H9 (cell line): ENCODE measurements at regions not wholly inside any gene's neighbourhood (a gene's known extent, or its start where the extent isn't known, plus 50 kb on each side); places are given as distances from the start of the nearest gene placed in this dataset.

Source experiments
- DNase-seq: peaks from one replicate; pipeline ENCODE4 v3.0.0-alpha.2; 2017
- H2AFZ ChIP-seq: one replicate; pipeline ENCODE4 v1.6.1; 2013; ENCODE audit warnings: mild to moderate bottlenecking, low read length, control low read depth, moderate library complexity
- H2AK5ac ChIP-seq: 2 replicates; pipeline ENCODE4 v1.6.1; 2013; ENCODE audit warnings: low read length, control low read depth, mixed read lengths; ENCODE audit not compliant: insufficient read length
- H2BK120ac ChIP-seq: one replicate; pipeline ENCODE4 v1.6.1; 2013; ENCODE audit warnings: low read depth, mild to moderate bottlenecking, low read length, control low read depth, inconsistent platforms; ENCODE audit not compliant: poor library complexity, severe bottlenecking
- H2BK12ac ChIP-seq: 2 replicates; pipeline ENCODE4 v1.6.1; 2013; ENCODE audit warnings: low read length, control low read depth, mixed read lengths, low read depth; ENCODE audit not compliant: insufficient read length
- H2BK15ac ChIP-seq: 2 replicates; pipeline ENCODE4 v1.6.1; 2013; ENCODE audit warnings: low read depth, low read length, control low read depth
- H2BK20ac ChIP-seq: one replicate; pipeline ENCODE4 v1.6.1; 2013; ENCODE audit warnings: low read depth, mild to moderate bottlenecking, low read length, control low read depth, inconsistent platforms; ENCODE audit not compliant: poor library complexity, severe bottlenecking
- H2BK5ac ChIP-seq: 2 replicates; pipeline ENCODE4 v1.6.1; 2013; ENCODE audit warnings: low read length, control low read depth, mixed read lengths; ENCODE audit not compliant: insufficient read length
- H3K14ac ChIP-seq: 2 replicates; pipeline ENCODE4 v1.6.1; 2013; ENCODE audit warnings: low read length, control low read depth; ENCODE audit not compliant: insufficient read depth
- H3K18ac ChIP-seq: 2 replicates; pipeline ENCODE4 v1.6.1; 2013; ENCODE audit warnings: low read depth, mild to moderate bottlenecking, mixed read lengths, low read length, control low read depth; ENCODE audit not compliant: insufficient read length
- H3K23ac ChIP-seq: 2 replicates; pipeline ENCODE4 v1.6.1; 2013; ENCODE audit warnings: low read length, control low read depth, mixed read lengths, low read depth; ENCODE audit not compliant: insufficient read length
- H3K23me2 ChIP-seq: 2 replicates; pipeline ENCODE4 v1.6.1; 2013; ENCODE audit warnings: low read depth, mild to moderate bottlenecking, mixed read lengths, low read length, control low read depth; ENCODE audit not compliant: insufficient read length, poor library complexity, severe bottlenecking
- H3K27ac ChIP-seq: 2 replicates; pipeline ENCODE4 v1.5.1; 2013; ENCODE audit warnings: low read length, control low read depth, mixed read lengths, low read depth; ENCODE audit not compliant: insufficient read length
- H3K27me3 ChIP-seq: 2 replicates; pipeline ENCODE4 v1.6.1; 2013; ENCODE audit warnings: low read length, control low read depth, inconsistent platforms; ENCODE audit not compliant: insufficient read depth
- H3K4ac ChIP-seq: 2 replicates; pipeline ENCODE4 v1.6.1; 2013; ENCODE audit warnings: low read depth, mild to moderate bottlenecking, control low read depth, inconsistent platforms, low read length, moderate library complexity
- H3K4me1 ChIP-seq: 2 replicates; pipeline ENCODE4 v1.6.1; 2013; ENCODE audit warnings: low read length, control low read depth, inconsistent platforms; ENCODE audit not compliant: insufficient read depth
- H3K4me2 ChIP-seq: 2 replicates; pipeline ENCODE4 v1.6.1; 2013; ENCODE audit warnings: low read length, control low read depth, mixed read lengths; ENCODE audit not compliant: insufficient read length, insufficient read depth
- H3K56ac ChIP-seq: 2 replicates; pipeline ENCODE4 v1.6.1; 2013; ENCODE audit warnings: low read depth, mild to moderate bottlenecking, mixed read lengths, low read length, control low read depth; ENCODE audit not compliant: insufficient read length
- H3K79me1 ChIP-seq: 2 replicates; pipeline ENCODE4 v1.6.1; 2013; ENCODE audit warnings: low read depth, mild to moderate bottlenecking, moderate library complexity, low read length, control low read depth, inconsistent platforms; ENCODE audit not compliant: insufficient read depth, poor library complexity, severe bottlenecking
- H3K79me2 ChIP-seq: 2 replicates; pipeline ENCODE4 v1.6.1; 2013; ENCODE audit warnings: low read length, control low read depth, inconsistent platforms; ENCODE audit not compliant: insufficient read depth
- H3K9ac ChIP-seq: 2 replicates; pipeline ENCODE4 v1.6.1; 2013; ENCODE audit warnings: low read length, control low read depth, mixed read lengths; ENCODE audit not compliant: insufficient read length; ENCODE audit errors: extremely low read depth
- H3K9me3 ChIP-seq: one replicate; pipeline ENCODE4 v1.6.1; 2013; ENCODE audit warnings: low read depth, low read length, inconsistent platforms; ENCODE audit not compliant: control insufficient read depth
- H3T11ph ChIP-seq: one replicate; pipeline ENCODE4 v1.6.1; 2013; ENCODE audit warnings: mild to moderate bottlenecking, low read length, control low read depth, inconsistent platforms
- H4K20me1 ChIP-seq: one replicate; pipeline ENCODE4 v1.6.1; 2013; ENCODE audit not compliant: control insufficient read depth, insufficient read length, insufficient read depth
- H4K5ac ChIP-seq: 2 replicates; pipeline ENCODE4 v1.6.1; 2013; ENCODE audit warnings: low read depth, mild to moderate bottlenecking, mixed read lengths, low read length, control low read depth; ENCODE audit not compliant: insufficient read length
- H4K8ac ChIP-seq: replicated peaks from 2 replicates; pipeline ENCODE4 v1.6.1; 2013; ENCODE audit warnings: low read length, control low read depth, mixed read lengths, low read depth; ENCODE audit not compliant: insufficient read length
- H4K91ac ChIP-seq: 2 replicates; pipeline ENCODE4 v1.6.1; 2013; ENCODE audit warnings: low read depth, mild to moderate bottlenecking, moderate library complexity, mixed read lengths, low read length, control low read depth; ENCODE audit not compliant: insufficient read length
- H3K27ac Mint-ChIP-seq, 3 experiments: 2 replicates in 2 of 3; 3 replicates in 1 of 3; pipeline ENCODE4 v1.8.0; 2020 to 2021; ENCODE audit warnings: mixed read lengths in 3 of 3, mild to moderate bottlenecking in 1 of 3, moderate library complexity in 1 of 3
- H3K27me3 Mint-ChIP-seq: 2 replicates; pipeline ENCODE4 v1.8.0; 2021; ENCODE audit warnings: low read depth, mild to moderate bottlenecking, moderate library complexity, mixed read lengths
- H3K36me3 Mint-ChIP-seq, 3 experiments: 2 replicates in 2 of 3; 3 replicates in 1 of 3; pipeline ENCODE4 v1.8.0; 2020 to 2021; ENCODE audit warnings: low read depth in 3 of 3, mixed read lengths in 3 of 3; ENCODE audit not compliant: insufficient read depth in 1 of 3
- H3K4me1 Mint-ChIP-seq, 2 experiments: 2 replicates each; pipeline ENCODE4 v1.8.0; 2020; ENCODE audit warnings: mixed read lengths in 2 of 2
- H3K4me3 Mint-ChIP-seq, 2 experiments: 2 replicates in 1 of 2; 3 replicates in 1 of 2; pipeline ENCODE4 v1.8.0; 2020 to 2021; ENCODE audit warnings: mild to moderate bottlenecking in 2 of 2, mixed read lengths in 2 of 2, moderate library complexity in 1 of 2
- H3K9me3 Mint-ChIP-seq, 2 experiments: 2 replicates in 1 of 2; 3 replicates in 1 of 2; pipeline ENCODE4 v1.8.0; 2020; ENCODE audit warnings: mild to moderate bottlenecking in 2 of 2, mixed read lengths in 2 of 2, moderate library complexity in 1 of 2
- WGBS: extraction: QIAGEN DNeasy Blood & Tissue Kit; methylation state at CpG from one replicate; pipeline ENCODE4 v1.1.7; 2013; ENCODE audit warnings: missing lambda C conversion rate, low lambda C conversion rate, mixed read lengths; ENCODE audit not compliant: insufficient read length; ENCODE audit errors: extremely low coverage; 5-methylcytosine and 5-hydroxymethylcytosine counted together
- TF ChIP-seq, protein P1 (sequence below): fragments of 200-600 bp; sonication (generic); conservative IDR thresholded peaks from 3 replicates; pipeline ENCODE4 v1.8.0; 2021; ENCODE audit warnings: antibody characterized with exemption, mild to moderate bottlenecking

GRCh38 chr4:138775489-138775888 lies 240.1 kb upstream of the NOCT start:
- H3K23me2 ChIP-seq, result no peaks in the 10 kb centered on the region
- H3K9me3 ChIP-seq, result no peaks in the 10 kb centered on the region
- H3K9ac ChIP-seq, result no peak overlapping the region
- no peaks in the 10 kb centered on the region for H3K27me3 ChIP-seq
- no peak overlapping the region for H3K23ac ChIP-seq
- Mint-ChIP-seq H3K4me1 (peaks cover 6 to 9% of the 10 kb centered on the region in 2 experiments), H3K9me3 (peaks cover 3 to 4% of the 10 kb centered on the region in 2 experiments; a peak in 2 of 5 replicates), H3K4me3 (no peak overlapping the region), H3K27ac (no peak overlapping the region), H3K36me3 (no peaks in the 10 kb centered on the region), H3K27me3 (no peaks in the 10 kb centered on the region)
- H2AK5ac ChIP-seq, result no peak overlapping the region
- H3T11ph ChIP-seq, result no peak overlapping the region
- H3K18ac ChIP-seq, result no peak overlapping the region
- no peaks in the 10 kb centered on the region for H3K79me2 ChIP-seq
- no peak overlapping the region for H3K14ac ChIP-seq
- no peak overlapping the region for H4K91ac ChIP-seq
- no peak overlapping the region for H3K4ac ChIP-seq
- H4K20me1 ChIP-seq, result no peaks in the 10 kb centered on the region
- no peak overlapping the region for H2BK20ac ChIP-seq
- no peak overlapping the region for H3K27ac ChIP-seq
- H2BK12ac ChIP-seq, result no peak overlapping the region
- H4K8ac ChIP-seq, result no peak overlapping the region
- H3K4me2 ChIP-seq, result no peak overlapping the region
- no peak overlapping the region for H2BK5ac ChIP-seq
- no peak for DNase-seq
- no peak overlapping the region for H2BK120ac ChIP-seq
- H2BK15ac ChIP-seq, result no peak overlapping the region
- no peaks in the 10 kb centered on the region for H3K4me1 ChIP-seq
- no peak overlapping the region for H4K5ac ChIP-seq
- TF ChIP-seq, protein P1, sequence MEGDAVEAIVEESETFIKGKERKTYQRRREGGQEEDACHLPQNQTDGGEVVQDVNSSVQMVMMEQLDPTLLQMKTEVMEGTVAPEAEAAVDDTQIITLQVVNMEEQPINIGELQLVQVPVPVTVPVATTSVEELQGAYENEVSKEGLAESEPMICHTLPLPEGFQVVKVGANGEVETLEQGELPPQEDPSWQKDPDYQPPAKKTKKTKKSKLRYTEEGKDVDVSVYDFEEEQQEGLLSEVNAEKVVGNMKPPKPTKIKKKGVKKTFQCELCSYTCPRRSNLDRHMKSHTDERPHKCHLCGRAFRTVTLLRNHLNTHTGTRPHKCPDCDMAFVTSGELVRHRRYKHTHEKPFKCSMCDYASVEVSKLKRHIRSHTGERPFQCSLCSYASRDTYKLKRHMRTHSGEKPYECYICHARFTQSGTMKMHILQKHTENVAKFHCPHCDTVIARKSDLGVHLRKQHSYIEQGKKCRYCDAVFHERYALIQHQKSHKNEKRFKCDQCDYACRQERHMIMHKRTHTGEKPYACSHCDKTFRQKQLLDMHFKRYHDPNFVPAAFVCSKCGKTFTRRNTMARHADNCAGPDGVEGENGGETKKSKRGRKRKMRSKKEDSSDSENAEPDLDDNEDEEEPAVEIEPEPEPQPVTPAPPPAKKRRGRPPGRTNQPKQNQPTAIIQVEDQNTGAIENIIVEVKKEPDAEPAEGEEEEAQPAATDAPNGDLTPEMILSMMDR, result no peak
- H3K79me1 ChIP-seq, result no peaks in the 10 kb centered on the region
- no CpG with 5 or more reads among the region's 3 CpGs for WGBS
- no peak overlapping the region for H3K56ac ChIP-seq
- no peak overlapping the region for H2AFZ ChIP-seq
